H1 (cell line): ENCODE measurements at regions not wholly inside any gene's neighbourhood (a gene's known extent, or its start where the extent isn't known, plus 50 kb on each side); places are given as distances from the start of the nearest gene placed in this dataset.
A peak's percentile ranks its signal among the peaks of the same experiment; 100 is the strongest.

Experiments
- CTCF ChIA-PET: fragments of 300-600 bp; sonication (Branson Sonifier 250); formaldehyde crosslinking; loops from one replicate; lab custom pipeline; 2021; ENCODE audit not compliant: partially characterized antibody; lab: Charles Lee
- POLR2A ChIA-PET: fragments of 300-600 bp; sonication (Branson Sonifier 250); formaldehyde crosslinking; loops from one replicate; lab custom pipeline; 2021; ENCODE audit warnings: inconsistent platforms; ENCODE audit not compliant: partially characterized antibody; lab: Charles Lee
- DNase-seq, 2 experiments: peaks; one replicate each; pipeline versions ENCODE4 v3.0.0 to v3.0.0-alpha.2; 2010 to 2022; ENCODE audit warnings: low spot score in 2 of 2, low read depth in 1 of 2, mixed read lengths in 1 of 2
- FAIRE-seq: peaks from 2 replicates; lab custom pipeline; 2011; peaks lifted over from hg19 to GRCh38; lab: Jason Lieb, UNC
- H2AFZ ChIP-seq: 2 replicates; pipeline ENCODE4 v1.8.1; 2012; ENCODE audit warnings: low read length, inconsistent platforms
- H2AK5ac ChIP-seq: 2 replicates; pipeline ENCODE4 v1.6.1; 2013; ENCODE audit warnings: low read depth, low read length
- H2BK120ac ChIP-seq: replicated peaks from 2 replicates; pipeline ENCODE3; 2013; ENCODE audit warnings: low read depth, low read length, inconsistent platforms
- H2BK12ac ChIP-seq: 2 replicates; pipeline ENCODE4 v1.6.1; 2013; ENCODE audit warnings: low read depth, low read length
- H2BK15ac ChIP-seq: 2 replicates; pipeline ENCODE4 v1.6.1; 2013; ENCODE audit warnings: low read length
- H2BK20ac ChIP-seq: 2 replicates; pipeline ENCODE4 v1.6.1; 2013; ENCODE audit warnings: low read length
- H2BK5ac ChIP-seq: 2 replicates; pipeline ENCODE4 v1.6.1; 2013; ENCODE audit warnings: low read depth, low read length
- H3K14ac ChIP-seq: 2 replicates; pipeline ENCODE4 v1.6.1; 2013; ENCODE audit warnings: inconsistent platforms; ENCODE audit not compliant: insufficient read length
- H3K18ac ChIP-seq: 2 replicates; pipeline ENCODE4 v1.6.1; 2013; ENCODE audit warnings: low read length; ENCODE audit errors: extremely low read depth
- H3K23ac ChIP-seq: 2 replicates; pipeline ENCODE4 v1.6.1; 2013; ENCODE audit warnings: inconsistent platforms; ENCODE audit not compliant: insufficient read length
- H3K23me2 ChIP-seq: 2 replicates; pipeline ENCODE4 v1.6.1; 2013; ENCODE audit warnings: low read depth, low read length
- H3K27ac ChIP-seq: 2 replicates; pipeline ENCODE4 v1.6.1; 2011; ENCODE audit warnings: low read depth, low read length, inconsistent platforms
- H3K27me3 ChIP-seq, 4 experiments: replicated peaks in 1 of 4; 1 replicate in 1 of 4; 2 replicates in 3 of 4; pipeline versions ENCODE4 v1.6.1 to v1.8.1; 2011 to 2013; ENCODE audit warnings: low read length in 3 of 4, mild to moderate bottlenecking in 3 of 4, inconsistent platforms in 2 of 4, mixed read lengths in 2 of 4, moderate library complexity in 1 of 4; ENCODE audit not compliant: control insufficient read depth in 3 of 4, insufficient read depth in 3 of 4; ENCODE audit errors: extremely low read depth in 1 of 4
- H3K36me3 ChIP-seq, 4 experiments: 2 replicates each; pipeline versions ENCODE4 v1.6.1 to v1.8.1; 2011 to 2013; ENCODE audit warnings: mild to moderate bottlenecking in 4 of 4, low read length in 3 of 4, moderate library complexity in 2 of 4, control low read depth in 1 of 4, inconsistent platforms in 1 of 4; ENCODE audit not compliant: insufficient read depth in 4 of 4, control insufficient read depth in 2 of 4
- H3K4ac ChIP-seq: replicated peaks from 2 replicates; pipeline ENCODE3; 2013; ENCODE audit warnings: low read length, low read depth, mixed read lengths, inconsistent platforms; ENCODE audit not compliant: insufficient read length
- H3K4me1 ChIP-seq, 4 experiments: replicated peaks in 1 of 4; 1 replicate in 1 of 4; 2 replicates in 3 of 4; pipeline versions ENCODE4 v1.6.1 to v1.8.1; 2011 to 2013; ENCODE audit warnings: low read length in 3 of 4, inconsistent platforms in 2 of 4, mixed read lengths in 1 of 4; ENCODE audit not compliant: insufficient read depth in 4 of 4, control insufficient read depth in 3 of 4
- H3K4me2 ChIP-seq, 2 experiments: 2 replicates each; pipeline versions ENCODE4 v1.6.1 to v1.8.1; 2011 to 2013; ENCODE audit warnings: low read depth in 2 of 2, low read length in 2 of 2, control low read depth in 1 of 2, inconsistent platforms in 1 of 2, mild to moderate bottlenecking in 1 of 2; ENCODE audit not compliant: insufficient read depth in 1 of 2
- H3K4me3 ChIP-seq, 4 experiments: fragments of 200-600, 300-600 bp in 1 of 4; sonication (generic), shearing (Covaris generic), sonication (Bioruptor Twin) in 1 of 4; 2 replicates each; pipeline versions ENCODE4 v1.5.1 to v1.8.1; 2011 to 2016; ENCODE audit warnings: low read length in 4 of 4, low read depth in 3 of 4, control low read depth in 2 of 4, inconsistent platforms in 2 of 4, mild to moderate bottlenecking in 2 of 4, mixed read lengths in 1 of 4, moderate library complexity in 1 of 4; ENCODE audit not compliant: insufficient read depth in 2 of 4; ENCODE audit errors: extremely low read depth in 1 of 4
- H3K56ac ChIP-seq: replicated peaks from 2 replicates; pipeline ENCODE3; 2013; ENCODE audit warnings: low read depth, mild to moderate bottlenecking, mixed read lengths, low read length, inconsistent platforms; ENCODE audit not compliant: insufficient read length
- H3K79me1 ChIP-seq: 2 replicates; pipeline ENCODE4 v1.6.1; 2013; ENCODE audit warnings: low read depth, low read length, control low read depth
- H3K79me2 ChIP-seq, 2 experiments: 2 replicates each; pipeline versions ENCODE4 v1.6.1 to v1.8.1; 2012 to 2013; ENCODE audit warnings: low read length in 2 of 2, mild to moderate bottlenecking in 2 of 2, inconsistent platforms in 1 of 2; ENCODE audit not compliant: insufficient read depth in 2 of 2, control insufficient read depth in 1 of 2
- H3K9ac ChIP-seq, 4 experiments: replicated peaks in 1 of 4; 1 replicate in 1 of 4; 2 replicates in 3 of 4; pipeline versions ENCODE4 v1.6.1 to v1.8.1; 2011 to 2013; ENCODE audit warnings: low read depth in 3 of 4, low read length in 3 of 4, control low read depth in 2 of 4, mild to moderate bottlenecking in 2 of 4, moderate library complexity in 2 of 4, inconsistent platforms in 1 of 4; ENCODE audit errors: extremely low read depth in 1 of 4
- H3K9me3 ChIP-seq, 2 experiments: 2 replicates each; pipeline versions ENCODE4 v1.6.1 to v1.8.1; 2012 to 2013; ENCODE audit warnings: mild to moderate bottlenecking in 2 of 2, moderate library complexity in 2 of 2, control low read depth in 1 of 2, inconsistent platforms in 1 of 2, low read depth in 1 of 2, low read length in 1 of 2, mixed read lengths in 1 of 2; ENCODE audit not compliant: insufficient read depth in 2 of 2
- H4K20me1 ChIP-seq, 2 experiments: replicated peaks in 1 of 2; 2 replicates each; pipeline versions ENCODE3 to v1.8.1; 2011 to 2013; ENCODE audit warnings: inconsistent platforms in 2 of 2, low read length in 2 of 2, mild to moderate bottlenecking in 1 of 2; ENCODE audit not compliant: insufficient read depth in 2 of 2, control insufficient read depth in 1 of 2
- H4K5ac ChIP-seq: 2 replicates; pipeline ENCODE4 v1.6.1; 2013; ENCODE audit warnings: low read length, low read depth, mixed read lengths, inconsistent platforms; ENCODE audit not compliant: insufficient read length
- H4K8ac ChIP-seq: 2 replicates; pipeline ENCODE4 v1.8.0; 2013; ENCODE audit warnings: mild to moderate bottlenecking, moderate library complexity, low read length, inconsistent platforms; ENCODE audit not compliant: insufficient read depth; ENCODE audit errors: extremely low read depth
- H4K91ac ChIP-seq: replicated peaks from 2 replicates; pipeline ENCODE3; 2013; ENCODE audit warnings: low read length, mixed read lengths, inconsistent platforms; ENCODE audit not compliant: insufficient read length
- BCL11A ChIP-seq, 2 experiments: IDR thresholded peaks; one replicate each; pipeline ENCODE4 v1.6.1; 2011; ENCODE audit warnings: low read depth in 2 of 2, low read length in 2 of 2, mild to moderate bottlenecking in 2 of 2
- BRCA1 ChIP-seq: IDR thresholded peaks from 2 replicates; pipeline ENCODE4 v1.6.1; 2012; ENCODE audit warnings: low read depth, low read length, improper control_type of control experiment
- CHD2 ChIP-seq: IDR thresholded peaks from 2 replicates; pipeline ENCODE4 v1.6.1; 2012; ENCODE audit warnings: low read length, improper control_type of control experiment
- EGR1 ChIP-seq: IDR thresholded peaks from 2 replicates; pipeline ENCODE4 v1.6.1; 2011; ENCODE audit warnings: low read depth, low read length, borderline replicate concordance
- GTF2F1 ChIP-seq: IDR thresholded peaks from 2 replicates; pipeline ENCODE4 v1.6.1; 2012; ENCODE audit warnings: low read depth, low read length, improper control_type of control experiment, borderline replicate concordance
- HDAC6 ChIP-seq: IDR thresholded peaks from one replicate; pipeline ENCODE4 v1.7.1; 2012; ENCODE audit warnings: low read depth, mild to moderate bottlenecking, inconsistent platforms, low read length, moderate library complexity
- MAX ChIP-seq: IDR thresholded peaks from 2 replicates; pipeline ENCODE4 v1.6.1; 2012; ENCODE audit warnings: inconsistent platforms
- RFX5 ChIP-seq: IDR thresholded peaks from 2 replicates; pipeline ENCODE4 v1.6.1; 2011; ENCODE audit warnings: low read depth, low read length, improper control_type of control experiment, borderline replicate concordance
- RXRA ChIP-seq: IDR thresholded peaks from 2 replicates; pipeline ENCODE4 v1.6.1; 2011; ENCODE audit warnings: low read depth, mild to moderate bottlenecking, low read length, moderate library complexity; ENCODE audit not compliant: insufficient read depth
- SP1 ChIP-seq: IDR thresholded peaks from 2 replicates; pipeline ENCODE4 v1.6.1; 2011; ENCODE audit warnings: low read depth, low read length
- SP4 ChIP-seq: IDR thresholded peaks from 2 replicates; pipeline ENCODE4 v1.6.1; 2012; ENCODE audit warnings: low read length, inconsistent platforms
- TAF1 ChIP-seq: IDR thresholded peaks from 2 replicates; pipeline ENCODE4 v1.6.1; 2011; ENCODE audit warnings: mild to moderate bottlenecking, low read depth, low read length
- TBP ChIP-seq: IDR thresholded peaks from 2 replicates; pipeline ENCODE4 v1.6.1; 2011; ENCODE audit warnings: low read depth, low read length, improper control_type of control experiment
- TCF12 ChIP-seq: IDR thresholded peaks from 2 replicates; pipeline ENCODE4 v1.6.1; 2011; ENCODE audit warnings: low read depth, mild to moderate bottlenecking, low read length
- YY1 ChIP-seq: IDR thresholded peaks from 2 replicates; pipeline ENCODE4 v1.6.1; 2011; ENCODE audit warnings: low read depth, mild to moderate bottlenecking, low read length
- WGBS, 2 experiments: shearing (Covaris generic) in 1 of 2; methylation state at CpG; one replicate each; pipeline versions ENCODE4 v1.1.6 to v1.1.7; 2013 to 2015; ENCODE audit warnings: low lambda C conversion rate in 2 of 2, mixed read lengths in 2 of 2, inconsistent platforms in 1 of 2, low coverage in 1 of 2, missing lambda C conversion rate in 1 of 2; ENCODE audit not compliant: insufficient replicate concordance in 2 of 2, insufficient coverage in 1 of 2, insufficient read length in 1 of 2; ENCODE audit errors: extremely low coverage in 1 of 2, missing lambda C conversion rate in 1 of 2; 5-methylcytosine and 5-hydroxymethylcytosine counted together
- TF ChIP-seq, protein P1 (sequence below): IDR thresholded peaks from 2 replicates; pipeline ENCODE4 v1.6.1; 2011; ENCODE audit warnings: low read depth, mild to moderate bottlenecking, low read length; ENCODE audit not compliant: insufficient read depth

DNA sequence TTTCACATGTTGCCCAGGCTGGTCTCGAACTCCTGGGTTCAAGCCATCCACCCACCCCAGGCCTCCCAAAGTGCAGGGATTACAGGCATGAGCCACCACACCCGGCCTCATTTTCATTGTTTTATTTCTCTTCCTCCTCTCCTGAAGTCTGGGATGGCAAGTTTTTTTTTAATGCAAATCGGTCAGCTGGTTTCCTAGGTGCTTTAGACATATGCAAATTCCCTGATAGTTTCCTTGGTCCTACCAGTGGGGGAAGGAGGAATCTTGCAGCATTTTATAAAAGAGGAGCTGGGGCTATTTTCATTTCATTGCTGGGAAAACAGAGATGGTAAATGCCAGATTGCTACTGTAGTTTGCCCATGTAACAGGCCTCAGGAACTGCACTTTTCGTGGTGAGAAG lies 179.4 kb downstream of the ACTL7B start:
- CTCF ChIA-PET: interaction anchor here (1.5 to 1.8 kb wide), 3 partner anchors 80 to 139 kb away, joined by 3 to 5 read pairs (median 4); no protein-coding TSS in a partner anchor
- Histone ChIP-seq H3K14ac (no peak overlapping the region), H2BK20ac (no peak overlapping the region), H3K4ac (no peak overlapping the region), H2AK5ac (no peak overlapping the region), H4K8ac (no peak overlapping the region), H3K23me2 (no peaks in the 10 kb centered on the region), H2AFZ (no peak overlapping the region), H3K79me2 (no peaks in the 10 kb centered on the region), H2BK5ac (peak overlapping the region; percentile 60; the same call in 1 of the 2 replicates), H3K18ac (0 out of 2 replicates have a peak overlapping the region, but pooled peaks have one; percentile 62), H2BK12ac (no peak overlapping the region), H3K9ac (no peak overlapping the region), H3K56ac (no peak overlapping the region), H3K27me3 (no peaks in the 10 kb centered on the region), H2BK120ac (no peak overlapping the region), H3K79me1 (no peaks in the 10 kb centered on the region), H4K91ac (no peak overlapping the region), H3K36me3 (no peaks in the 10 kb centered on the region), H4K20me1 (no peaks in the 10 kb centered on the region), H3K23ac (no peak overlapping the region), H3K9me3 (no peaks in the 10 kb centered on the region), H4K5ac (no peak overlapping the region), H3K4me3 (0 out of 8 replicates have a peak overlapping the region, but pooled peaks of 1 of the 4 experiments have one; percentile 20), H3K4me2 (peak overlapping the region; percentile 33 to 57; a peak in 3 of 4 replicates), H2BK15ac (no peak overlapping the region), H3K27ac (no peak overlapping the region), H3K4me1 (peaks cover 1 to 8% (median 6%) of the 10 kb centered on the region in 4 experiments; a peak in 5 of 7 replicates)
- no peak for DNase-seq
- 68% methylated on average over 4 of the region's 4 CpGs; no CpG with 5 or more reads in 1 of the 2 experiments for WGBS, 2 experiments
- no peak for FAIRE-seq
- POLR2A ChIA-PET: no interaction called here
- TF ChIP-seq SP1 (no peak), BRCA1 (no peak), RFX5 (no peak), EGR1 (no peak), RXRA (no peak), TCF12 (no peak), SP4 (no peak), HDAC6 (no peak), BCL11A (IDR thresholded peaks at IDR 0.05; ENCODE audit: low read depth in 2 of 2, low read length in 2 of 2) (no peak), TAF1 (no peak), TBP (no peak), YY1 (no peak), GTF2F1 (no peak), CHD2 (no peak), MAX (no peak)
- TF ChIP-seq, protein P1, sequence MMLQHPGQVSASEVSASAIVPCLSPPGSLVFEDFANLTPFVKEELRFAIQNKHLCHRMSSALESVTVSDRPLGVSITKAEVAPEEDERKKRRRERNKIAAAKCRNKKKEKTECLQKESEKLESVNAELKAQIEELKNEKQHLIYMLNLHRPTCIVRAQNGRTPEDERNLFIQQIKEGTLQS: no peak
